ENCODE measurements at regions not wholly inside any gene's neighbourhood (a gene's known extent, or its start where the extent isn't known, plus 50 kb on each side); places are given as distances from the start of the nearest gene placed in this dataset.
"Not testable (repeated sequence)": the region's sequence is repeated elsewhere in the genome, so short reads cannot be mapped to it uniquely, and the experiment has no call there.

GRCh38 chr9:43089337-43089736 is 905.9 kb downstream of the SPATA31A6 start:
- DNase-seq, result not testable (repeated sequence)

- DNase-seq, result not testable (repeated sequence)
Observed at GRCh38 chr9:43110376-43110775, 926.9 kb downstream of the SPATA31A6 start.

- not testable (repeated sequence) for DNase-seq
Observed at GRCh38 chr9:43112846-43113245, 929.4 kb downstream of the SPATA31A6 start.

GRCh38 chr9:43115813-43116229 is 932.4 kb downstream of the SPATA31A6 start:
- DNase-seq, result not testable (repeated sequence)

DNA sequence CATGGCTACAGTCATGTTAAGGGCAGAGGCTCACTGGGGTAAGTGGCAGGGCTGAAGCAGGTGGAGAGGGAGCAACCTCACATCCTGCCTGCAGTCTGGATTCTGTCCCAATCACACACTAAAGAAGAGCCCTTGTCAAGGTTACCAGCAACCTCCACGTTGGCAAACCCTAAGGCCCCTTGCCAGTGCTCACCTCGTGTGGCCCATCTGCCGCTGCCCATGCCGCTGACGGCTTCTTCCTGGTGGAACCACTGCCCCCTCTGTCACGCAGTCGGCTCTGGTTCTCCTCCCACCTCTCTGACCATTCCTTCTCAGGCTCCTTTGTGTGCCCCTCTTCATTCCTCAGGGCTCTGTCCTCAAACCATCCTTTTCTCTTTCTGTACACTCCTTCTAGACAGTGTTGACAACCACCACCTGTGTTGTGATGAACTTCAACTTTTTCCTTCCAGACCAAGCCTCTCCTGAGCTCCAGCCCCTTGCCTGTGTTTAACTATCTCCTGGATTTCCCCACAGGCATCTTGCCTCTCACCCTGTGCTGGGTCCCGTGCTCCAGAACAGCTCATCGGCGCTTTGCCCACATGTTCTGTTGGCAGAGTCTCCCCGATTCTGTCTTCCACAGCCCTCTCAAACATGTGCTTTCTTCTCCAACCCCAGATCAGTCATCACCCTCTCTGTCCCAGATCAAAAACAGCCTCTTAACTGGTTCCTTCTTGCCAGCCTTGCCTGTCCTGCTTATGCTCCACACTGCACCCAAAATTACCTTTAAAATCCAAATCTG is 934.8 kb downstream of the SPATA31A6 start:
- not testable (repeated sequence) for DNase-seq

DNA sequence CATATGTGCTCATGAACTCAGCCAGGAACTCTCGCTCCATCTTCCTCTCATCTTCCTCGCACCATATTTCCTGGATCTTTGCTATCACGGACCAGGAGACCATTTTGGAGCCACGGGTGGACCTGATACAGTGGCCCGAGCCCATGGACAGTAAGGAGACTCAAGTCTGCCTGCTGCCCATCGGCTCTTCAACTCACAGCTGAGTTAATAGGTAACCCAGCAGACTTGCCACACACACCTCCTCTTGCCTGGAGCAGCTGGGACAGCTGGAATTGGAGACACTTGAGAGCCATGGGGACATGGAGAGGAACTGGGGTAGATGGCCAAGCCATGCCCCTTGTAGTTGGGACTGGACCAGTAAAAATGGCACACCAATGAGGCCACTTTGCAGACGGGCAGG is 936.1 kb downstream of the SPATA31A6 start:
- DNase-seq, result not testable (repeated sequence)

GRCh38 chr9:43119978-43120377 is 936.5 kb downstream of the SPATA31A6 start:
- DNase-seq, result not testable (repeated sequence)

- DNase-seq, result not testable (repeated sequence)
Observed at GRCh38 chr9:43125894-43126293, 942.4 kb downstream of the SPATA31A6 start.

- not testable (repeated sequence) for DNase-seq
Observed at GRCh38 chr9:43127026-43127775, 943.7 kb downstream of the SPATA31A6 start.

- not testable (repeated sequence) for DNase-seq
Observed at GRCh38 chr9:43127949-43128348, 944.5 kb downstream of the SPATA31A6 start.

GRCh38 chr9:43130744-43131171 is 947.3 kb downstream of the SPATA31A6 start:
- peak; percentile 0 for DNase-seq

GRCh38 chr9:43135440-43135839 is 952.0 kb downstream of the SPATA31A6 start:
- not testable (repeated sequence) for DNase-seq

GRCh38 chr9:43138909-43139308 is 955.5 kb downstream of the SPATA31A6 start:
- not testable (repeated sequence) for DNase-seq

DNA sequence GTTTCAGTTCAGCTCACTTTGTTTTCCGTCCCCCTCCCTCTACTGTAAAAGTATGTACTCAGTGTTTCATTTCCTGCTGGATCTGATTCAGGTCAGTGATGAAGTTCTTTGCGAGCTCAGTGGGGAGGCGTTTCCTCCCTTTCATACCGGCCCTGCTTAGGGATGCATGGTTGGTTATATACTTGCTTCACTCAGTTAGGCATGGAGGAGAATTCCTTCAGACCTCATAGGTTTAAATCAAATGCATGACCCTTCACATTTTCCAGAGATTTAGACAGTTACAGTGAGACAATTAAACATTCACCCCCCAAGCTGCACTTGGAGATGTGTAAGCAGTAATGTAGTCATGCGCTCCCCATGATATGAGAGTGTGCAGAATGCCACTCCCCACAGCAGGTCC is 955.9 kb downstream of the SPATA31A6 start:
- DNase-seq, result not testable (repeated sequence)

- DNase-seq, result not testable (repeated sequence)
Observed at GRCh38 chr9:43139878-43140608, 956.6 kb downstream of the SPATA31A6 start.

Measured in skin of body (tissue), 1 donor.